ENCODE measurements at regions not wholly inside any gene's neighbourhood (a gene's known extent, or its start where the extent isn't known, plus 50 kb on each side); places are given as distances from the start of the nearest gene placed in this dataset.

DNA sequence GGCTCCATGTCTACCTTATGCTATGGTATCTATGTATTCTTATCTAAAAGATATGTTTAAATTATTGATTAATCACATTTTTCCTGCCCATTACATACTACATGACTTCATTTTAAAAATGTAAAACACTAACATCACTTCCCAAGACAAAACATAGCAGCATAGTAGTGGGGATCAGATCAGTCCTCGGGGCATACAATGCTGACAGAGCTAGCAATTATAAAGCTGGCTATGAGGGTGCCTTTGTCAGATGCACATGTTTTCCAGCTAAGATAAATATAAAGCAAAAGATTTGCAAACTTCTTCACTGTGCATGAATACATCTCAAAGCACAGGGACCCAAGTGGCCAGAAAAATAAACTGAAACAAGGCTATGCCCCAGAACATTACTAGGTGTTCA, 549.8 kb upstream of the INTU start:
- intact Hi-C loops (cut with DNase I): no loop called here
- H3K4me3 ChIP-seq (ENCODE audit: low read length in 2 of 2): no peak overlapping the region
- H3K27ac ChIP-seq (ENCODE audit: low read depth in 1 of 2, low read length in 2 of 2): no peak overlapping the region
- no peak for ATAC-seq (ENCODE audit: low FRiP score)
- no peak for DNase-seq
- WGBS, 2 donors: 28 to 45% methylated on average over 1 of the region's 1 CpG
- peaks cover 2% of the 10 kb centered on the region for H3K9me3 ChIP-seq (ENCODE audit: control insufficient read depth, low read length)
- no peaks in the 10 kb centered on the region for H3K36me3 ChIP-seq (ENCODE audit: control insufficient read depth in 1 of 2, insufficient read depth in 2 of 2, low read length in 1 of 2)
- H3K4me1 ChIP-seq (ENCODE audit: control insufficient read depth in 1 of 2, insufficient read depth in 2 of 2, low read length in 2 of 2): no peaks in the 10 kb centered on the region
- no peaks in the 10 kb centered on the region for H3K27me3 ChIP-seq (ENCODE audit: control insufficient read depth in 1 of 2, insufficient read depth in 2 of 2, low read length in 1 of 2)

DNA sequence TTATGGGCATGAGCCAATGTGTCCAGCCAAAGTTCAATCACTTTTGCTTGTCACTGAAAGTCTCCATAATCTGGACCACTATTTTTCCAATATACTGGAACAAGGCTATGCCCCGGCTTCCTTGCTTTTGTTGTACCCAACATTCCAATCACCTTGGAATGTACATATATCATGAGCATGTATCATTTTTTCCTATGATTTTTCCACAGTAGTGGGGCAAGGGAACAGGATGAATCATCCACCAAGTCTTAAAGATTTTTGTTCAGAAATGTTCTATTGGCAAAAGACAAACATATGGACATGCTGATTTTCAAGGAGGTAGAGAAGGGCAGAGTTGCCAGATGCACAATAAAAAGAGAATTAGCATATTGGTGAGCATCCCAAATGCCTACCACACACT, 548.1 kb upstream of the INTU start:
- Histone ChIP-seq H3K4me1 (ENCODE audit: control insufficient read depth in 1 of 2, insufficient read depth in 2 of 2, low read length in 2 of 2) (no peaks in the 10 kb centered on the region), H3K9me3 (ENCODE audit: control insufficient read depth, low read length) (peaks cover 2% of the 10 kb centered on the region), H3K27me3 (ENCODE audit: control insufficient read depth in 1 of 2, insufficient read depth in 2 of 2, low read length in 1 of 2) (no peaks in the 10 kb centered on the region), H3K4me3 (ENCODE audit: low read length in 2 of 2) (no peak overlapping the region), H3K36me3 (ENCODE audit: control insufficient read depth in 1 of 2, insufficient read depth in 2 of 2, low read length in 1 of 2) (no peaks in the 10 kb centered on the region), H3K27ac (ENCODE audit: low read depth in 1 of 2, low read length in 2 of 2) (no peak overlapping the region)
- ATAC-seq (ENCODE audit: low FRiP score): no peak
- WGBS, 2 donors: 85 to 93% methylated on average over 1 of the region's 1 CpG
- DNase-seq: no peak
- intact Hi-C loops (cut with DNase I): no loop called here

DNA sequence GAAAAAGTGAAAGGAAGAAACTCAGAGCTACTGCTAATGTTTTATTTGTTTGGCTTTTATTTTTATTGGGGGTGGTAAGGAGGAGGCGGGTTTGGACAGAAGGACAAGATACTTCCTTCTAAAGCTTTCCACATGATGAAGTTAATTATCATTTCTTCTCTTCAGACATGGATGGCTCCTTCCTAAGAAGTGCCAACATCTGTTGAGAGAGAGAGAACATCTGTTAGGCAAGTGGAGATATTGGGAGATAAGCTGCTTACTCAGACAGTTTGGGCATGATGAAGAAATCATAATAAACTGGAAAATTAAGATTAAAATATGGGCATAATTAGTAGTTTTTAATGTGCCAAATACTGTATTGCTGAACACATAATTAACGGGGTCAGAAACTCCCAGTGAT, 535.7 kb upstream of the INTU start:
- DNase-seq: no peak
- WGBS, 2 donors: 92 to 95% methylated on average over 2 of the region's 2 CpGs
- no peaks in the 10 kb centered on the region for H3K9me3 ChIP-seq (ENCODE audit: control insufficient read depth, low read length)
- H3K36me3 ChIP-seq (ENCODE audit: control insufficient read depth in 1 of 2, insufficient read depth in 2 of 2, low read length in 1 of 2): no peaks in the 10 kb centered on the region
- intact Hi-C loops (cut with DNase I): no loop called here
- no peak for ATAC-seq (ENCODE audit: low FRiP score)
- H3K27ac ChIP-seq (ENCODE audit: low read depth in 1 of 2, low read length in 2 of 2): no peak overlapping the region
- no peaks in the 10 kb centered on the region for H3K27me3 ChIP-seq (ENCODE audit: control insufficient read depth in 1 of 2, insufficient read depth in 2 of 2, low read length in 1 of 2)
- H3K4me3 ChIP-seq (ENCODE audit: low read length in 2 of 2): no peak overlapping the region
- H3K4me1 ChIP-seq (ENCODE audit: control insufficient read depth in 1 of 2, insufficient read depth in 2 of 2, low read length in 2 of 2): no peaks in the 10 kb centered on the region

DNA sequence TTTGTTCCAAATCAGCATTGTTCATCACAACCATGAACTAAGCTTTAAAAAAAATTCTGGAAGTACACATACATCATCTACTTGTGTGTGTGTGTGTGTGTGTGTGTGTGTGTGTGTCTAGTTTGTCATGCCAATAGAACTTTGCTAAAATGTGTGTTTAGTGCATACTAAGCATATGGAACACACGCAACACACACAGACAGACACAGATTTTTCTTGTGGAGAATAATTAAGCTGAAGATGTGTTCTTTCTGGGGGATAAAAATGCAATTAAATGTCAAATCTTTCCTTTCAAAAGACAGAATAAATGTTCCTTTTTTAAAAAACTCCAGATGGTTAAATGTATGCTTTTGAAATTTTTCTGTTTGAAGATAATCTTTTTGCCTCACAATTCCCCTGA, 530.4 kb upstream of the INTU start:
- no peaks in the 10 kb centered on the region for H3K9me3 ChIP-seq (ENCODE audit: control insufficient read depth, low read length)
- WGBS, 2 donors: 99 to 100% methylated on average over 1 of the region's 1 CpG
- intact Hi-C loops (cut with DNase I): no loop called here
- no peaks in the 10 kb centered on the region for H3K4me1 ChIP-seq (ENCODE audit: control insufficient read depth in 1 of 2, insufficient read depth in 2 of 2, low read length in 2 of 2)
- no peak overlapping the region for H3K4me3 ChIP-seq (ENCODE audit: low read length in 2 of 2)
- ATAC-seq (ENCODE audit: low FRiP score): no peak
- no peaks in the 10 kb centered on the region for H3K27me3 ChIP-seq (ENCODE audit: control insufficient read depth in 1 of 2, insufficient read depth in 2 of 2, low read length in 1 of 2)
- H3K27ac ChIP-seq (ENCODE audit: low read depth in 1 of 2, low read length in 2 of 2): no peak overlapping the region
- DNase-seq: no peak
- H3K36me3 ChIP-seq (ENCODE audit: control insufficient read depth in 1 of 2, insufficient read depth in 2 of 2, low read length in 1 of 2): no peaks in the 10 kb centered on the region

GRCh38 chr4:127103681-127104115, 529.1 kb upstream of the INTU start:
- Histone ChIP-seq H3K27me3 (ENCODE audit: control insufficient read depth in 1 of 2, insufficient read depth in 2 of 2, low read length in 1 of 2) (no peaks in the 10 kb centered on the region), H3K36me3 (ENCODE audit: control insufficient read depth in 1 of 2, insufficient read depth in 2 of 2, low read length in 1 of 2) (no peaks in the 10 kb centered on the region), H3K27ac (ENCODE audit: low read depth in 1 of 2, low read length in 2 of 2) (no peak overlapping the region), H3K9me3 (ENCODE audit: control insufficient read depth, low read length) (no peaks in the 10 kb centered on the region), H3K4me3 (ENCODE audit: low read length in 2 of 2) (no peak overlapping the region), H3K4me1 (ENCODE audit: control insufficient read depth in 1 of 2, insufficient read depth in 2 of 2, low read length in 2 of 2) (no peaks in the 10 kb centered on the region)
- no peak for DNase-seq
- intact Hi-C loops (cut with DNase I): no loop called here
- no peak for ATAC-seq (ENCODE audit: low FRiP score)
- WGBS, 2 donors: 71 to 78% methylated on average over 3 of the region's 3 CpGs

- DNase-seq (no peak), ATAC-seq (ENCODE audit: low FRiP score) (no peak)
- no peak overlapping the region for H3K4me3 ChIP-seq (ENCODE audit: low read length in 2 of 2)
- H3K36me3 ChIP-seq (ENCODE audit: control insufficient read depth in 1 of 2, insufficient read depth in 2 of 2, low read length in 1 of 2): no peaks in the 10 kb centered on the region
- H3K9me3 ChIP-seq (ENCODE audit: control insufficient read depth, low read length): no peaks in the 10 kb centered on the region
- H3K27ac ChIP-seq (ENCODE audit: low read depth in 1 of 2, low read length in 2 of 2): no peak overlapping the region
- intact Hi-C loops (cut with DNase I): no loop called here
- no peaks in the 10 kb centered on the region for H3K27me3 ChIP-seq (ENCODE audit: control insufficient read depth in 1 of 2, insufficient read depth in 2 of 2, low read length in 1 of 2)
- H3K4me1 ChIP-seq (ENCODE audit: control insufficient read depth in 1 of 2, insufficient read depth in 2 of 2, low read length in 2 of 2): no peaks in the 10 kb centered on the region
These were observed 518.9 kb upstream of the INTU start for GRCh38 chr4:127113844-127114362.

GRCh38 chr4:127118681-127119080, 514.1 kb upstream of the INTU start:
- ATAC-seq (ENCODE audit: low FRiP score): no peak
- whole genome bisulfite sequencing, 2 donors: 85 to 86% methylated on average over 3 of the region's 3 CpGs
- intact Hi-C loops (cut with DNase I): no loop called here

DNA sequence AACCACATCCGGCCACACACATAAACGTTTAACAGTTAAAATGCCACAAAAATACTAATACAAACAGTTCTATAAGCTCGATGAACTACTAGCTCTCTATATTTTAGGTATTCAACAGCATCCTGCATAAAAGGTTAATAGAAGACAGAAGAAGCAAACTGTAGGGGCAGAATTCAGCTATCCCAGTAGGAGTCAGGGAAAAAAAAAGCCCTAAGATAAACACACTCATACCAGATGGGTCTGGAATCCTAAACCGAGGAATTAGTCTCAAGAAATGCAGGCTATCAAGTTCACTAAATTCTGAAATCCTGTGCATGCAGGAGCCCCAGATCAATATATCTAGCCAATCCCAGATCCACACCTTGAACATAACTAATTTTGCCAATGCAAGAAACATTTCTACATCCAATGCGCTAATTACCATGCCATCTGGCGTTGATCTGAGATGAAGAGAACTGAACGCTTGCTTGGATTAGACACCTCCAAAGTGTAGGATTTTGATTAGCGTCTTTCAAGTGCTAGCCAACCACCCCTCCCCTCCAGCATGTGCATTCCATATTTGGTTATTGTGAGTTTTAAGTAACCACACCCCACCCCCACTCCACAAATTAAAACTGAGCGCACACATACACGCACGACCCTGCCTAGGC, 512.2 kb upstream of the INTU start:
- WGBS, 2 donors: 79 to 84% methylated on average over 11 of the region's 11 CpGs
- no peak for DNase-seq
- Histone ChIP-seq H3K4me3 (ENCODE audit: low read length in 2 of 2) (no peak overlapping the region), H3K36me3 (ENCODE audit: control insufficient read depth in 1 of 2, insufficient read depth in 2 of 2, low read length in 1 of 2) (no peaks in the 10 kb centered on the region), H3K27me3 (ENCODE audit: control insufficient read depth in 1 of 2, insufficient read depth in 2 of 2, low read length in 1 of 2) (no peaks in the 10 kb centered on the region), H3K27ac (ENCODE audit: low read depth in 1 of 2, low read length in 2 of 2) (no peak overlapping the region), H3K4me1 (ENCODE audit: control insufficient read depth in 1 of 2, insufficient read depth in 2 of 2, low read length in 2 of 2) (no peaks in the 10 kb centered on the region), H3K9me3 (ENCODE audit: control insufficient read depth, low read length) (no peaks in the 10 kb centered on the region)
- ATAC-seq (ENCODE audit: low FRiP score): no peak
- intact Hi-C loops (cut with DNase I): no loop called here

More at GRCh38 chr4:127118681-127119080, 514.1 kb upstream of the INTU start:
- no peaks in the 10 kb centered on the region for H3K9me3 ChIP-seq (ENCODE audit: control insufficient read depth, low read length)
- H3K27me3 ChIP-seq (ENCODE audit: control insufficient read depth in 1 of 2, insufficient read depth in 2 of 2, low read length in 1 of 2): no peaks in the 10 kb centered on the region
- H3K36me3 ChIP-seq (ENCODE audit: control insufficient read depth in 1 of 2, insufficient read depth in 2 of 2, low read length in 1 of 2): no peaks in the 10 kb centered on the region
- H3K4me3 ChIP-seq (ENCODE audit: low read length in 2 of 2): no peak overlapping the region
- no peaks in the 10 kb centered on the region for H3K4me1 ChIP-seq (ENCODE audit: control insufficient read depth in 1 of 2, insufficient read depth in 2 of 2, low read length in 2 of 2)
- no peak overlapping the region for H3K27ac ChIP-seq (ENCODE audit: low read depth in 1 of 2, low read length in 2 of 2)
- no peak for DNase-seq

DNA sequence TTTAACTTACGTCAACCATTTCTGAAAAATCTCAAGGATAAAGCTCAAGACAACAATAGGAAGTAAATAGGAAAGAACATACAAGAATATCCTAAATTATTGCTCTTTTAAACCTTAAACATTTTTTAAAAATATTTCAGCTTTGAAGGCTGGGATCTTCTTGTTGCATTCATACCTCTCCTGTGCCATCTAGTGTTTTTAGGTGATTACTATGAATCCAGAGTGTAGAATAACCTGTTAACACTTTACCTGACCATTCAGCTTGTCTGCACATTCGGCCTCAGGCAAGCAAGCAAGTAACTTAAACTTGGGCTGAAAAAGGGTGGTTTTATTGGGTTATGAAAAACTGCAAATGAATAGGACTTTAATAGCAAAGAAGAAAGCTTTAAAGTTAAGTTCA, 507.8 kb upstream of the INTU start:
- DNase-seq (no peak), ATAC-seq (ENCODE audit: low FRiP score) (no peak)
- no peaks in the 10 kb centered on the region for H3K4me1 ChIP-seq (ENCODE audit: control insufficient read depth in 1 of 2, insufficient read depth in 2 of 2, low read length in 2 of 2)
- no peaks in the 10 kb centered on the region for H3K36me3 ChIP-seq (ENCODE audit: control insufficient read depth in 1 of 2, insufficient read depth in 2 of 2, low read length in 1 of 2)
- H3K27ac ChIP-seq (ENCODE audit: low read depth in 1 of 2, low read length in 2 of 2): no peak overlapping the region
- no peaks in the 10 kb centered on the region for H3K9me3 ChIP-seq (ENCODE audit: control insufficient read depth, low read length)
- no peaks in the 10 kb centered on the region for H3K27me3 ChIP-seq (ENCODE audit: control insufficient read depth in 1 of 2, insufficient read depth in 2 of 2, low read length in 1 of 2)
- intact Hi-C loops (cut with DNase I): no loop called here
- H3K4me3 ChIP-seq (ENCODE audit: low read length in 2 of 2): no peak overlapping the region
- WGBS, 2 donors: 88 to 89% methylated on average over 2 of the region's 2 CpGs
